ENCODE measurements at regions not wholly inside any gene's neighbourhood (a gene's known extent, or its start where the extent isn't known, plus 50 kb on each side); places are given as distances from the start of the nearest gene placed in this dataset.
"Not testable (repeated sequence)": the region's sequence is repeated elsewhere in the genome, so short reads cannot be mapped to it uniquely, and the experiment has no call there.

DNA sequence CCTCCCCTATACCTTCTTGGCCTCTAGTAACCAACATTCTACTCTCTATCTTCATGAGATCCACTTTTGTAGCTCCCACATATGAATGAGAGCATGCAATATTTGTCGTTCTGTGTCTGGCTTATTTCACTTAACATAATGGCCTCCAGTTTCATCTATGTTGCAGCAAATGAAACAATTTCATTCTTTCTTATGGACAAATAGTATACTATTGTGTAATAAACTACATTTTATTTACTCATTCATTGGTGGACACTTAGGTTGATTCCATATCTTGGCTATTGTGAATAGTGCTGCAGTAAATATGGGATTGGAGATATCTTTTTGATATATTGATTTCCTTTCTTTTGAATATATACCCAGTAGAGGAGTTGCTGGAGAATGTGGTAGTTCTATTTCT is 151.1 kb downstream of the JRKL start:
- FAIRE-seq (no peak), DNase-seq (ENCODE audit: low read depth, low spot score) (no peak)
- H3K9me3 ChIP-seq (ENCODE audit: control insufficient read depth, low read depth, low read length): no peaks in the 10 kb centered on the region
- no peak overlapping the region for H3K4me3 ChIP-seq (ENCODE audit: control insufficient read depth in 2 of 3, extremely low read depth in 1 of 3, insufficient read depth in 2 of 3, low read depth in 1 of 3, low read length in 3 of 3)
- H3K4me1 ChIP-seq (ENCODE audit: control insufficient read depth, extremely low read depth, insufficient read depth, low read length): no peaks in the 10 kb centered on the region
- no peak overlapping the region for H2AFZ ChIP-seq (ENCODE audit: control insufficient read depth, low read length)
- no peak overlapping the region for H3K27ac ChIP-seq (ENCODE audit: control insufficient read depth, insufficient read depth, low read length)
- dilution Hi-C loops (cut with MboI; ENCODE audit: extremely low pct_ligation_motif_present, low sequenced_read_pairs): no loop called here
- no peaks in the 10 kb centered on the region for H3K9me1 ChIP-seq (ENCODE audit: control insufficient read depth, extremely low read depth, insufficient read depth, low read length)
- no peaks in the 10 kb centered on the region for H3K27me3 ChIP-seq (ENCODE audit: control insufficient read depth, extremely low read depth, insufficient read depth, low read length)
- H3K79me2 ChIP-seq (ENCODE audit: control insufficient read depth, insufficient read depth, low read length): no peaks in the 10 kb centered on the region
- H3K4me2 ChIP-seq (ENCODE audit: control insufficient read depth, extremely low read depth, insufficient read depth, low read depth, low read length): no peak overlapping the region
- no peak overlapping the region for H3K9ac ChIP-seq (ENCODE audit: control insufficient read depth, extremely low read depth, insufficient read depth, low read length)
- no peaks in the 10 kb centered on the region for H4K20me1 ChIP-seq (ENCODE audit: control insufficient read depth, extremely low read depth, insufficient read depth, low read length)
- no peaks in the 10 kb centered on the region for H3K36me3 ChIP-seq (ENCODE audit: control insufficient read depth in 2 of 2, extremely low read depth in 1 of 2, insufficient read depth in 2 of 2, low read length in 2 of 2)
- TF ChIP-seq, protein P1, sequence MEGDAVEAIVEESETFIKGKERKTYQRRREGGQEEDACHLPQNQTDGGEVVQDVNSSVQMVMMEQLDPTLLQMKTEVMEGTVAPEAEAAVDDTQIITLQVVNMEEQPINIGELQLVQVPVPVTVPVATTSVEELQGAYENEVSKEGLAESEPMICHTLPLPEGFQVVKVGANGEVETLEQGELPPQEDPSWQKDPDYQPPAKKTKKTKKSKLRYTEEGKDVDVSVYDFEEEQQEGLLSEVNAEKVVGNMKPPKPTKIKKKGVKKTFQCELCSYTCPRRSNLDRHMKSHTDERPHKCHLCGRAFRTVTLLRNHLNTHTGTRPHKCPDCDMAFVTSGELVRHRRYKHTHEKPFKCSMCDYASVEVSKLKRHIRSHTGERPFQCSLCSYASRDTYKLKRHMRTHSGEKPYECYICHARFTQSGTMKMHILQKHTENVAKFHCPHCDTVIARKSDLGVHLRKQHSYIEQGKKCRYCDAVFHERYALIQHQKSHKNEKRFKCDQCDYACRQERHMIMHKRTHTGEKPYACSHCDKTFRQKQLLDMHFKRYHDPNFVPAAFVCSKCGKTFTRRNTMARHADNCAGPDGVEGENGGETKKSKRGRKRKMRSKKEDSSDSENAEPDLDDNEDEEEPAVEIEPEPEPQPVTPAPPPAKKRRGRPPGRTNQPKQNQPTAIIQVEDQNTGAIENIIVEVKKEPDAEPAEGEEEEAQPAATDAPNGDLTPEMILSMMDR (optimal IDR thresholded peaks at IDR 0.05 in 1 of 3, IDR thresholded peaks at IDR 0.05 in 1 of 3, conservative IDR thresholded peaks at IDR 0.05 in 1 of 3; ENCODE audit: extremely low read depth in 1 of 3, insufficient read depth in 2 of 3, low read length in 3 of 3): no peak
- no peak for TF ChIP-seq EZH2 (IDR thresholded peaks at IDR 0.05; ENCODE audit: low read length)

- Histone ChIP-seq H3K4me1 (ENCODE audit: control insufficient read depth, extremely low read depth, insufficient read depth, low read length) (no peaks in the 10 kb centered on the region), H3K9me1 (ENCODE audit: control insufficient read depth, extremely low read depth, insufficient read depth, low read length) (no peaks in the 10 kb centered on the region), H3K27me3 (ENCODE audit: control insufficient read depth, extremely low read depth, insufficient read depth, low read length) (no peaks in the 10 kb centered on the region), H3K36me3 (ENCODE audit: control insufficient read depth in 2 of 2, extremely low read depth in 1 of 2, insufficient read depth in 2 of 2, low read length in 2 of 2) (no peaks in the 10 kb centered on the region), H3K27ac (ENCODE audit: control insufficient read depth, insufficient read depth, low read length) (no peak overlapping the region), H2AFZ (ENCODE audit: control insufficient read depth, low read length) (no peak overlapping the region), H3K9ac (ENCODE audit: control insufficient read depth, extremely low read depth, insufficient read depth, low read length) (no peak overlapping the region), H4K20me1 (ENCODE audit: control insufficient read depth, extremely low read depth, insufficient read depth, low read length) (no peaks in the 10 kb centered on the region), H3K79me2 (ENCODE audit: control insufficient read depth, insufficient read depth, low read length) (no peaks in the 10 kb centered on the region), H3K9me3 (ENCODE audit: control insufficient read depth, low read depth, low read length) (no peaks in the 10 kb centered on the region), H3K4me2 (ENCODE audit: control insufficient read depth, extremely low read depth, insufficient read depth, low read depth, low read length) (no peak overlapping the region), H3K4me3 (ENCODE audit: control insufficient read depth in 2 of 3, extremely low read depth in 1 of 3, insufficient read depth in 2 of 3, low read depth in 1 of 3, low read length in 3 of 3) (no peak overlapping the region)
- no peak for FAIRE-seq
- DNase-seq (ENCODE audit: low read depth, low spot score): no peak
- dilution Hi-C loops (cut with MboI; ENCODE audit: extremely low pct_ligation_motif_present, low sequenced_read_pairs): no loop called here
- TF ChIP-seq EZH2 (IDR thresholded peaks at IDR 0.05; ENCODE audit: low read length): no peak
- TF ChIP-seq, protein P1 (optimal IDR thresholded peaks at IDR 0.05 in 1 of 3, IDR thresholded peaks at IDR 0.05 in 1 of 3, conservative IDR thresholded peaks at IDR 0.05 in 1 of 3; ENCODE audit: extremely low read depth in 1 of 3, insufficient read depth in 2 of 3, low read length in 3 of 3): no peak
Measured at GRCh38 chr11:96543177-96543576, 153.4 kb downstream of the JRKL start.

- H3K79me2 ChIP-seq (ENCODE audit: control insufficient read depth, insufficient read depth, low read length); H3K36me3 ChIP-seq (ENCODE audit: control insufficient read depth in 2 of 2, extremely low read depth in 1 of 2, insufficient read depth in 2 of 2, low read length in 2 of 2); H3K4me3 ChIP-seq (ENCODE audit: control insufficient read depth in 2 of 3, extremely low read depth in 1 of 3, insufficient read depth in 2 of 3, low read depth in 1 of 3, low read length in 3 of 3); H2AFZ ChIP-seq (ENCODE audit: control insufficient read depth, low read length); H3K4me2 ChIP-seq (ENCODE audit: control insufficient read depth, extremely low read depth, insufficient read depth, low read depth, low read length); DNase-seq (ENCODE audit: low read depth, low spot score); H3K27me3 ChIP-seq (ENCODE audit: control insufficient read depth, extremely low read depth, insufficient read depth, low read length); H3K27ac ChIP-seq (ENCODE audit: control insufficient read depth, insufficient read depth, low read length); H4K20me1 ChIP-seq (ENCODE audit: control insufficient read depth, extremely low read depth, insufficient read depth, low read length); dilution Hi-C loops (cut with MboI; ENCODE audit: extremely low pct_ligation_motif_present, low sequenced_read_pairs); H3K9me1 ChIP-seq (ENCODE audit: control insufficient read depth, extremely low read depth, insufficient read depth, low read length); FAIRE-seq; H3K9me3 ChIP-seq (ENCODE audit: control insufficient read depth, low read depth, low read length); H3K4me1 ChIP-seq (ENCODE audit: control insufficient read depth, extremely low read depth, insufficient read depth, low read length); H3K9ac ChIP-seq (ENCODE audit: control insufficient read depth, extremely low read depth, insufficient read depth, low read length): not testable (repeated sequence)
Measured at GRCh38 chr11:96545192-96545591, 155.4 kb downstream of the JRKL start.
